OCI-LY1 (cell line): ENCODE measurements at regions not wholly inside any gene's neighbourhood (a gene's known extent, or its start where the extent isn't known, plus 50 kb on each side); places are given as distances from the start of the nearest gene placed in this dataset.

Source experiments
- CTCF ChIP-seq: fragments of 200-600 bp; sonication (generic), shearing (Covaris generic); IDR thresholded peaks from 2 replicates; pipeline ENCODE4 v1.5.1; 2017; ENCODE audit warnings: mild to moderate bottlenecking, antibody characterized with exemption, low read length, moderate library complexity, mixed read lengths
- EZH2 ChIP-seq: fragments of 200-600 bp; sonication (generic), shearing (Covaris generic); IDR thresholded peaks from 2 replicates; pipeline ENCODE4 v1.8.0; 2017; ENCODE audit warnings: borderline replicate concordance, mixed run types, mild to moderate bottlenecking, antibody characterized with exemption, low read length, moderate library complexity, mixed read lengths

GRCh38 chr16:85422632-85423550 is 190.2 kb upstream of the GSE1 start:
- TF ChIP-seq EZH2 (no peak), CTCF (no peak)
